Glutamatergic neuron (in vitro differentiated cells): ENCODE measurements at regions not wholly inside any gene's neighbourhood (a gene's known extent, or its start where the extent isn't known, plus 50 kb on each side); places are given as distances from the start of the nearest gene placed in this dataset.
A peak's percentile ranks its signal among the peaks of the same experiment; 100 is the strongest.
"Not testable (repeated sequence)": the region's sequence is repeated elsewhere in the genome, so short reads cannot be mapped to it uniquely, and the experiment has no call there.

Experiments
- DNase-seq: peaks from one replicate; pipeline ENCODE4 v3.0.0; 2022
- H3K27ac Mint-ChIP-seq: one replicate; pipeline ENCODE4 v1.8.0; 2020; ENCODE audit warnings: mild to moderate bottlenecking, mixed read lengths, inconsistent platforms; ENCODE audit not compliant: unreplicated experiment
- H3K27me3 Mint-ChIP-seq: one replicate; pipeline ENCODE4 v1.8.0; 2020; ENCODE audit warnings: mild to moderate bottlenecking, moderate library complexity, mixed read lengths, inconsistent platforms; ENCODE audit not compliant: unreplicated experiment
- H3K36me3 Mint-ChIP-seq: one replicate; pipeline ENCODE4 v1.8.0; 2020; ENCODE audit warnings: mild to moderate bottlenecking, mixed read lengths, inconsistent platforms; ENCODE audit not compliant: unreplicated experiment
- H3K4me1 Mint-ChIP-seq: one replicate; pipeline ENCODE4 v1.8.0; 2020; ENCODE audit warnings: mild to moderate bottlenecking, low read depth, mixed read lengths, inconsistent platforms; ENCODE audit not compliant: unreplicated experiment
- H3K4me3 Mint-ChIP-seq: one replicate; pipeline ENCODE4 v1.8.0; 2020; ENCODE audit warnings: mild to moderate bottlenecking, mixed read lengths, inconsistent platforms; ENCODE audit not compliant: unreplicated experiment
- H3K9me3 Mint-ChIP-seq: one replicate; pipeline ENCODE4 v1.8.0; 2020; ENCODE audit warnings: mild to moderate bottlenecking, moderate library complexity, mixed read lengths, inconsistent platforms; ENCODE audit not compliant: unreplicated experiment
- CTCF ChIP-seq: fragments of 200-600 bp; sonication (generic); IDR thresholded peaks from one replicate; pipeline ENCODE4 v1.5.0; 2021; ENCODE audit not compliant: partially characterized antibody, unreplicated experiment

- Mint-ChIP-seq H3K27me3 (no peaks in the 10 kb centered on the region), H3K4me3 (no peak overlapping the region), H3K36me3 (no peaks in the 10 kb centered on the region), H3K27ac (no peak overlapping the region), H3K4me1 (no peaks in the 10 kb centered on the region), H3K9me3 (no peaks in the 10 kb centered on the region)
- DNase-seq = no peak
- no peak for TF ChIP-seq CTCF
These were observed 1151.7 kb upstream of the ADGRL4 start for GRCh38 chr1:80158266-80158665.

GRCh38 chr1:80155371-80155770 lies 1148.8 kb upstream of the ADGRL4 start:
- no peaks in the 10 kb centered on the region for H3K4me1 Mint-ChIP-seq
- H3K4me3 Mint-ChIP-seq = no peak overlapping the region
- no peaks in the 10 kb centered on the region for H3K27me3 Mint-ChIP-seq
- H3K9me3 Mint-ChIP-seq = no peaks in the 10 kb centered on the region
- H3K36me3 Mint-ChIP-seq = no peaks in the 10 kb centered on the region
- no peak for DNase-seq
- TF ChIP-seq CTCF = peak; percentile 16
- H3K27ac Mint-ChIP-seq = no peak overlapping the region

- no peaks in the 10 kb centered on the region for H3K36me3 Mint-ChIP-seq
- DNase-seq = no peak
- no peaks in the 10 kb centered on the region for H3K27me3 Mint-ChIP-seq
- TF ChIP-seq CTCF = no peak
- H3K4me1 Mint-ChIP-seq = no peaks in the 10 kb centered on the region
- H3K4me3 Mint-ChIP-seq = no peak overlapping the region
- H3K9me3 Mint-ChIP-seq = no peaks in the 10 kb centered on the region
- H3K27ac Mint-ChIP-seq = no peak overlapping the region
These were observed 1147.6 kb upstream of the ADGRL4 start for GRCh38 chr1:80154176-80154575.

- Mint-ChIP-seq H3K4me1 (no peaks in the 10 kb centered on the region), H3K27me3 (no peaks in the 10 kb centered on the region)
- TF ChIP-seq CTCF = no peak
These were observed 1147.2 kb upstream of the ADGRL4 start for GRCh38 chr1:80153762-80154161.

GRCh38 chr1:80143361-80143760 lies 1136.8 kb upstream of the ADGRL4 start:
- H3K4me1 Mint-ChIP-seq = no peaks in the 10 kb centered on the region
- peaks cover 5% of the 10 kb centered on the region for H3K36me3 Mint-ChIP-seq
- peaks cover 6% of the 10 kb centered on the region for H3K9me3 Mint-ChIP-seq
- TF ChIP-seq CTCF = no peak
- H3K27me3 Mint-ChIP-seq = no peaks in the 10 kb centered on the region
- no peak overlapping the region for H3K4me3 Mint-ChIP-seq
- DNase-seq = no peak
- no peak overlapping the region for H3K27ac Mint-ChIP-seq

More at GRCh38 chr1:80153762-80154161, 1147.2 kb upstream of the ADGRL4 start:
- H3K9me3 Mint-ChIP-seq = no peaks in the 10 kb centered on the region
- H3K27ac Mint-ChIP-seq = no peak overlapping the region
- H3K4me3 Mint-ChIP-seq = no peak overlapping the region
- DNase-seq = no peak
- H3K36me3 Mint-ChIP-seq = no peaks in the 10 kb centered on the region

GRCh38 chr1:80137946-80138602 lies 1131.5 kb upstream of the ADGRL4 start:
- H3K27me3 Mint-ChIP-seq, H3K36me3 Mint-ChIP-seq, H3K4me1 Mint-ChIP-seq, H3K4me3 Mint-ChIP-seq, DNase-seq, H3K27ac Mint-ChIP-seq, H3K9me3 Mint-ChIP-seq: not testable (repeated sequence)
